ENCODE measurements at regions not wholly inside any gene's neighbourhood (a gene's known extent, or its start where the extent isn't known, plus 50 kb on each side); places are given as distances from the start of the nearest gene placed in this dataset.

DNA sequence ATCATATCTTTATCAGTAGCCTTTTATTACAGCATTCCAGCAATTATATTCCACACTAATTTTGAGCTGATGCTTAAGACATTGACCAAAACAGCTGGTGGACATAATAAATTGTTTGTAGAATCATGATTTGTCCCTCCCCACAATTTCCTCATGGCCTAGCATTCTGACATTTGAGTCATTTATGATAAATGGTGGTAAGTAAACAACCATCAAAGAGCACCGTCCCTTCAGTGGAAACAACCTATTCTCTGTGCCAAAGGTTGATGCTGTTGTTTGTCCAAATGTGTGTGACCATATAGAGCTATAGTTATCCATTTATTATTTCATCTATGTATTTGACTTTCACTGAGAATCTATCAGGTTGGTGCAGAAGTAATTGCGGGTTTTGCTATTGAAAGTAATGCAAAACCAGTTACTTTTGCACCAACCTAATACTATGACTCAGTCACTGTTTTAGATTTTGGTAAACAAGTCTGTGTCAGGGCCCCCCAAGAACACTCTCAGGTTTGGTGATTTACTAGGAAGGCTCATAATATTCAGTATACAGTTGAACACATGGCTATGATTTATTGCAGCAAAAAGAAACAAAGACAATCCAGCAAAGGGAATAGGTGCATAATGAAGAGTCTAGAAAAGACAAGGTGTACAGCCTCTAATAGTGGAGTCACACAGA, 608.7 kb upstream of the REG3G start:
- H3K27ac ChIP-seq, result no peak overlapping the region
- no peak for DNase-seq (ENCODE audit: low spot score)
- TF ChIP-seq, protein P1, sequence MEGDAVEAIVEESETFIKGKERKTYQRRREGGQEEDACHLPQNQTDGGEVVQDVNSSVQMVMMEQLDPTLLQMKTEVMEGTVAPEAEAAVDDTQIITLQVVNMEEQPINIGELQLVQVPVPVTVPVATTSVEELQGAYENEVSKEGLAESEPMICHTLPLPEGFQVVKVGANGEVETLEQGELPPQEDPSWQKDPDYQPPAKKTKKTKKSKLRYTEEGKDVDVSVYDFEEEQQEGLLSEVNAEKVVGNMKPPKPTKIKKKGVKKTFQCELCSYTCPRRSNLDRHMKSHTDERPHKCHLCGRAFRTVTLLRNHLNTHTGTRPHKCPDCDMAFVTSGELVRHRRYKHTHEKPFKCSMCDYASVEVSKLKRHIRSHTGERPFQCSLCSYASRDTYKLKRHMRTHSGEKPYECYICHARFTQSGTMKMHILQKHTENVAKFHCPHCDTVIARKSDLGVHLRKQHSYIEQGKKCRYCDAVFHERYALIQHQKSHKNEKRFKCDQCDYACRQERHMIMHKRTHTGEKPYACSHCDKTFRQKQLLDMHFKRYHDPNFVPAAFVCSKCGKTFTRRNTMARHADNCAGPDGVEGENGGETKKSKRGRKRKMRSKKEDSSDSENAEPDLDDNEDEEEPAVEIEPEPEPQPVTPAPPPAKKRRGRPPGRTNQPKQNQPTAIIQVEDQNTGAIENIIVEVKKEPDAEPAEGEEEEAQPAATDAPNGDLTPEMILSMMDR (IDR thresholded peaks at IDR 0.05), result no peak
- H3K4me3 ChIP-seq, result no peak overlapping the region

DNA sequence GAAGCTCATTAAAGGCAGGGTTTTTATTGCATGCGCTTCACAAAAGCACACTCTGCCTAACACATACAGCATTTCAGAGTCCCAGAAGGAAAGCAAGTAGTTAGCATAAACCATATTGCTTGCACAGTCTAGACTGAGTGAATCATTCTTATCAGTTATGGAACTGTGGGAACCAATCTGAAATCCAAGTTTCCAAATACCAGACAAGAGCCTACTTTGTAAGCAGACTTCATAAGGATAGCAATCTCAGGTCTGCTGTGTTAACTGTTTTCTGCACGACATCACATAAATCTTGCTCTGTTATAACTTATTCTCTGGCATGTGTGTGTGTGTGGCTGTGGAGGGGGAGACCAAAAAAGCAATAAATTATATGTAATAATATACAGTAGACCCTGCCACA, 608.1 kb upstream of the REG3G start:
- DNase-seq (ENCODE audit: low spot score), result no peak
- Histone ChIP-seq H3K4me3 (no peak overlapping the region), H3K27ac (no peak overlapping the region)
- TF ChIP-seq, protein P1 (IDR thresholded peaks at IDR 0.05), result no peak

DNA sequence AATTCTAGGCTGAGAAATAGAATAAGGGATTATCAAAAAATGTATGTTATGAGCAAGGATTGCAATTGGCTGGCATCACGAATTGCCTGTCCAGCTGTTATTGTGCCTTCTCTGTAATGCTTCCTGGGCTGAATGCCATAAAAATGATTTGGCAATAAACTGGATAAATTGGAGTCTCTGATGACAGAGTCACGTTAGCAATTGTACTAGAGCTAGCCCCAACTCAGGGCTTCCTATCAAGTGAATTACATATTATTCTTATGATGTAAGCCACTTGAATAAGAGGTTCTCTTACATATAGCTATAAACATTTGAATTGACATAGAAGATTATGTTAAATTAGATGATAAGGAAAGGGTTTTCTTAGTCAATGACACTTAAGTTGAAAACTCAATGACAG, 607.5 kb upstream of the REG3G start:
- no peak for DNase-seq (ENCODE audit: low spot score)
- H3K27ac ChIP-seq, result no peak overlapping the region
- H3K4me3 ChIP-seq, result no peak overlapping the region
- TF ChIP-seq, protein P1 (IDR thresholded peaks at IDR 0.05), result no peak

DNA sequence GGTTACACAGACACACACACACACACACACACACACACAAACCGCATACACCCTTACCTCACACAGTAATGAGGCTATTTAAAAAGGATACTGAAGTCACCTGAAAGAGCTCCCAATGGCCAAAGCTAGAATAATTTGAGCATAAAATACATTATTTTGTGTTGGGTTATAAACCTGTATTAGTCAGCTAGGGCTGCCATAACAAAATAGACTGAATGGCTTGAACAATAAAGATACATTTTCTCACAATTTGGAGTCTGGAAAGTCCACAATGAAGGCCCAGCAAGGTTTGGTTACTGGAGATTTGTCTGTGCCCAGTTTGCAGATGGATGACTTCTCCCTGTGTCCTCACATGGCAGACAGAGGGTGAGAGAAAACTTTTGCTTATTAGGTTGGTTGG, 605.4 kb upstream of the REG3G start:
- DNase-seq (ENCODE audit: low spot score), result no peak
- Histone ChIP-seq H3K27ac (no peak overlapping the region), H3K4me3 (no peak overlapping the region)
- TF ChIP-seq, protein P1 (IDR thresholded peaks at IDR 0.05), result no peak

DNA sequence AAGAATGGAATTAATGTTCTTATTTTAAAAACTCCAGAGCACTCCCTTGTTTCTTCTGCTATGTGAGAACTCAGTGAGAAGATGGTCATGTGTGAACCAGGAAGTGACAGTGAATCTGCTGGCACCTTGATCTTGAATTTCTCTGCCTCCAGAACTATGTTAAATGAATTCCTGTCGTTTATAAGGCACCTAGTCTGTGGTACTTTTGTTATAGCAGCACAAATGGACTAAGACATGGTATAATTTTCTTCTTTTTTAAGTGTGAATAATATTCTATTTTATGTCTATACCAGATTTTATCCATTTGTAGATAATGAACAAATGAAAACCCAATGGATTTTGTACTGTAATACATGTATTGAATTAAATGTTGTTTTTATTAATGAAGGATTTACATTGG, 601.9 kb upstream of the REG3G start:
- TF ChIP-seq, protein P1 (IDR thresholded peaks at IDR 0.05), result no peak
- DNase-seq (ENCODE audit: low spot score), result no peak
- no peak overlapping the region for H3K4me3 ChIP-seq
- H3K27ac ChIP-seq, result no peak overlapping the region

DNA sequence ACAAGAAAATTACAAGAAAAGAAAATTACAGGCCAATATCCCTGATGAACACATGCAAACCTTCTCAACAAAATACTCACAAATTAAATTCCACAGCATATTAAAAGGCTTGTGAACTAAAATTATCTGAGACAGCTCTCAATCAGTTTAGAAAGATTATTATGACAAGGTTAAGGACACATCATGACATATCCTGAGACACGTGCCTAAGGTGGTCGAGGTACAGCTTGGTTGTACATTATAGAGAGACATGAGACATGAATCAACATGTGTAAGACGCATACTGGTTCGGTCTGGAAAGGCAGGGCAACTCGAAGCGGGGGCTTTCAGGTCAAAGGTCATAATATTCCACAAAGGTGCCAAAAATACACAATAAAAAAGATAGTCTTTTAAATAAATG, 598.3 kb upstream of the REG3G start:
- TF ChIP-seq, protein P1 (IDR thresholded peaks at IDR 0.05), result no peak
- H3K27ac ChIP-seq, result no peak overlapping the region
- no peak for DNase-seq (ENCODE audit: low spot score)
- H3K4me3 ChIP-seq, result no peak overlapping the region

DNA sequence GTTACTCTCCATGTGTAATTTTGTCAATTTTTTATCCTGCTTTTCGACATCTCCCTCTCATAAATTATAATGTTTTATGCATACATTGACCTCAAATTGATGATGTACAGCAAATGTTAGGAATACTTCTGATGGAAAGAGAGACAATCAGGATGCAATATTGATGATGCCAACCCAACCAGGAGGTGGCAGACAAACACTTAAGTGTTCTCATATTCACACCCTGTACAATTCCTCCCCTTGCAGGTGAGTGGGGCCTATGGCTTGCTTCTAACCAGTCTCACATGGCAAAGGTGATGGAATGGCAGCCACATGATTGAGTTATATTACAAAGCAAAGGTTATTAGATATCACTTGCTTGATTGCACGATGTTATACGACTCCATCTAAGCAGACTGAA, 594.3 kb upstream of the REG3G start:
- TF ChIP-seq, protein P1 (IDR thresholded peaks at IDR 0.05), result no peak
- no peak overlapping the region for H3K4me3 ChIP-seq
- DNase-seq (ENCODE audit: low spot score), result no peak
- no peak overlapping the region for H3K27ac ChIP-seq

Data from coronary artery (tissue), 2 donors.